K562 (cell line): ENCODE measurements at regions not wholly inside any gene's neighbourhood (a gene's known extent, or its start where the extent isn't known, plus 50 kb on each side); places are given as distances from the start of the nearest gene placed in this dataset.
"Not testable (repeated sequence)": the region's sequence is repeated elsewhere in the genome, so short reads cannot be mapped to it uniquely, and the experiment has no call there.

ENCODE experiments used
- ATAC-seq: fragments of 200-7000 bp; cut with Tn5 transposase; 3 replicates; pipeline ENCODE4 v1.9.1; 2020; ENCODE audit warnings: moderate library complexity
- BruUV-seq: library from RNA; stranded (reverse); fragments of 400-500 nt; replicated peaks from 2 replicates; lab custom pipeline; 2021; lab: Mats Ljungman, UMichigan
- CTCF ChIA-PET: fragments of 300-600 bp; formaldehyde crosslinking; extraction: SDS; loops from one replicate; lab custom pipeline; 2021; ENCODE audit warnings: low intra/inter-chr PET ratio; lab: Yijun Ruan, JAX
- POLR2A ChIA-PET: fragments of 300-600, 350-650 bp; sonication (Branson Sonifier 250); formaldehyde crosslinking; extraction: SDS; loops from one replicate; lab custom pipeline; 2021; ENCODE audit warnings: antibody characterized with exemption, inconsistent platforms; lab: Yijun Ruan, JAX
- DNase-seq, 4 experiments: peaks; one replicate each; pipeline versions ENCODE4 v3.0.0 to v3.0.0-alpha.2; 2011 to 2018; ENCODE audit warnings: low spot score in 3 of 4, mixed read lengths in 3 of 4; ENCODE audit errors: extremely low read depth in 1 of 4
- FAIRE-seq: peaks from 2 replicates; lab custom pipeline; 2011; peaks lifted over from hg19 to GRCh38; lab: Jason Lieb, UNC
- H2AFZ ChIP-seq: 2 replicates; pipeline ENCODE4 v1.6.0; 2011; ENCODE audit warnings: low read depth, low read length, control low read depth, inconsistent platforms
- H3K27ac ChIP-seq: fragments of 200-600 bp; 3 replicates; pipeline ENCODE4 v1.8.0; 2011; ENCODE audit warnings: low read depth, mild to moderate bottlenecking, control low read depth, inconsistent platforms, low read length, moderate library complexity, mixed read lengths; ENCODE audit errors: extremely low read depth
- H3K27me3 ChIP-seq, 2 experiments: fragments of 300-600 bp in 1 of 2; 2 replicates in 1 of 2; 3 replicates in 1 of 2; pipeline versions ENCODE4 v1.6.0 to v1.8.0; 2011; ENCODE audit warnings: inconsistent platforms in 2 of 2, low read length in 2 of 2, mild to moderate bottlenecking in 1 of 2, mixed read lengths in 1 of 2, moderate library complexity in 1 of 2; ENCODE audit not compliant: control insufficient read depth in 2 of 2, insufficient read depth in 2 of 2
- H3K36me3 ChIP-seq: fragments of 300-600 bp; 3 replicates; pipeline ENCODE4 v1.8.0; 2011; ENCODE audit warnings: mild to moderate bottlenecking, low read length, inconsistent platforms; ENCODE audit not compliant: control insufficient read depth, insufficient read depth
- H3K4me1 ChIP-seq, 2 experiments: fragments of 200-600 bp in 1 of 2; replicated peaks in 1 of 2; 2 replicates in 1 of 2; 3 replicates in 1 of 2; pipeline versions ENCODE4 v1.5.1 to v1.8.0; 2011; ENCODE audit warnings: inconsistent platforms in 2 of 2, low read length in 2 of 2, mild to moderate bottlenecking in 1 of 2, mixed read lengths in 1 of 2, moderate library complexity in 1 of 2; ENCODE audit not compliant: control insufficient read depth in 2 of 2, insufficient read depth in 2 of 2
- H3K4me2 ChIP-seq: 2 replicates; pipeline ENCODE4 v1.6.1; 2011; ENCODE audit warnings: low read length, control low read depth, inconsistent platforms, mixed read lengths; ENCODE audit not compliant: insufficient read depth
- H3K4me3 ChIP-seq: fragments of 200-600 bp; sonication (generic), shearing (Covaris generic); 2 replicates; pipeline ENCODE4 v1.5.1; 2016; ENCODE audit warnings: control low read depth, inconsistent platforms
- H3K79me2 ChIP-seq: fragments of 200-600 bp; 3 replicates; pipeline ENCODE4 v1.8.0; 2011; ENCODE audit warnings: low read length, inconsistent platforms; ENCODE audit not compliant: control insufficient read depth, insufficient read depth
- H3K9ac ChIP-seq, 2 experiments: 2 replicates each; pipeline versions ENCODE4 v1.6.0 to v1.6.1; 2011; ENCODE audit warnings: low read depth in 2 of 2, low read length in 2 of 2, control low read depth in 1 of 2, inconsistent platforms in 1 of 2, mild to moderate bottlenecking in 1 of 2, mixed read lengths in 1 of 2; ENCODE audit not compliant: insufficient read depth in 1 of 2
- H3K9me1 ChIP-seq: one replicate; pipeline ENCODE4 v1.6.0; 2011; ENCODE audit warnings: inconsistent platforms, mild to moderate bottlenecking, low read length, moderate library complexity; ENCODE audit not compliant: control insufficient read depth, insufficient read depth
- H3K9me3 ChIP-seq: replicated peaks from 2 replicates; pipeline ENCODE4 v1.5.1; 2011; ENCODE audit warnings: low read depth, low read length, inconsistent platforms; ENCODE audit not compliant: control insufficient read depth, insufficient read depth
- H4K20me1 ChIP-seq: replicated peaks from 2 replicates; pipeline ENCODE4 v1.6.1; 2011; ENCODE audit warnings: low read length, inconsistent platforms, mixed read lengths; ENCODE audit not compliant: control insufficient read depth, insufficient read depth
- WGBS: fragments of 100-300 bp; shearing (Covaris generic); methylation state at CpG from one replicate; pipeline ENCODE4 v1.1.6; 2016; ENCODE audit warnings: low coverage, mixed read lengths; ENCODE audit not compliant: insufficient coverage; ENCODE audit errors: missing lambda C conversion rate; 5-methylcytosine and 5-hydroxymethylcytosine counted together
- in situ Hi-C: fragments of 300-500 bp; cut with MboI; formaldehyde crosslinking; loops from 4 replicates; pipeline ENCODE4 v1.15.0; 2018; ENCODE audit warnings: inconsistent platforms, mixed read lengths
- intact Hi-C: fragments of 100-400 bp; cut with micrococcal nuclease; formaldehyde crosslinking; loops from 2 replicates; pipeline ENCODE4 v1.14.2; 2022

DNA sequence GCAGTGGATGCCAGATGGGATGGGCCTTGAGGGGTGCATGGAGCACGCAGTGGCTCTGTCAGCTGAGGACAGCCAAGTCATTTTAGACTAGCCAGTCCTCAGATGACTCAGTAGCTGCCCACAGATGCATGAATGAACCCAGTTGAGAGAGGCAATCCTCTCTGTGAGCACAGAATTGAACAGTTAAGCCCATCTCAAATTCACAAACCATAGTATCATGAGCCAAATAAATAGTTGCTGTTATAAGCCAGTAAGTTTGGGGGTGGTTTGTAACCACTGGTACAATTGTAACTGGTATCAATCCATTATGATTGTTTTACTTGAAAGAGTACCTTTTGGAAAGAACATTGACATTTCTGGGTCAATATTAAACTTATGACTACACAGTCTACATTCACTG lies 120.0 kb upstream of the NEK3 start:
- DNase-seq, H2AFZ ChIP-seq, H3K9ac ChIP-seq, CTCF ChIA-PET, BruUV-seq, H3K27ac ChIP-seq, H3K4me3 ChIP-seq, H3K9me3 ChIP-seq, H3K27me3 ChIP-seq, intact Hi-C loops, H3K4me1 ChIP-seq, H3K4me2 ChIP-seq, ATAC-seq, H3K9me1 ChIP-seq, H4K20me1 ChIP-seq, POLR2A ChIA-PET, FAIRE-seq, H3K79me2 ChIP-seq, H3K36me3 ChIP-seq: not testable (repeated sequence)
- in situ Hi-C loops: loop anchor here (5.0 kb wide), 1 partner anchor 258 kb away; no protein-coding TSS in a partner anchor
- no CpG with 5 or more reads among the region's 1 CpG for WGBS

- H3K79me2 ChIP-seq, H2AFZ ChIP-seq, H3K4me2 ChIP-seq, H3K4me3 ChIP-seq, FAIRE-seq, CTCF ChIA-PET, H3K36me3 ChIP-seq, intact Hi-C loops, ATAC-seq, H3K4me1 ChIP-seq, in situ Hi-C loops, H3K9me3 ChIP-seq, H3K27ac ChIP-seq, POLR2A ChIA-PET, H4K20me1 ChIP-seq, DNase-seq, H3K9ac ChIP-seq, BruUV-seq, H3K9me1 ChIP-seq, H3K27me3 ChIP-seq: not testable (repeated sequence)
- WGBS: no CpG with 5 or more reads among the region's 24 CpGs
Observed at GRCh38 chr13:52254299-52254698, 94.9 kb upstream of the NEK3 start.

- DNase-seq, in situ Hi-C loops, H3K79me2 ChIP-seq, CTCF ChIA-PET, FAIRE-seq, H3K9me1 ChIP-seq, H4K20me1 ChIP-seq, ATAC-seq, H3K4me2 ChIP-seq, H3K27me3 ChIP-seq, H3K4me1 ChIP-seq, H3K27ac ChIP-seq, H3K4me3 ChIP-seq, H3K36me3 ChIP-seq, intact Hi-C loops, H3K9me3 ChIP-seq, H2AFZ ChIP-seq, BruUV-seq, POLR2A ChIA-PET, H3K9ac ChIP-seq: not testable (repeated sequence)
- 23% methylated on average over 2 of the region's 3 CpGs for WGBS
Observed at GRCh38 chr13:52240752-52241151, 81.4 kb upstream of the NEK3 start.
